A549 (cell line): ENCODE measurements at regions not wholly inside any gene's neighbourhood (a gene's known extent, or its start where the extent isn't known, plus 50 kb on each side); places are given as distances from the start of the nearest gene placed in this dataset.

Experiments used
- ATAC-seq, 2 experiments: fragments of 200-7000 bp in 1 of 2; fragments of >200 bp in 1 of 2; cut with Nextera tagmentation in 1 of 2; cut with Tn5 transposase in 1 of 2; 3 replicates each; pipeline versions ENCODE4 v1.8.0 to v1.9.1; 2018 to 2020; ENCODE audit warnings: mild to moderate bottlenecking in 1 of 2, moderate library complexity in 1 of 2
- CTCF ChIA-PET: fragments of 300-600 bp; sonication (Branson Sonifier 250); formaldehyde crosslinking; extraction: SDS; loops from one replicate; lab custom pipeline; 2021; ENCODE audit warnings: antibody characterized with exemption, inconsistent platforms; lab: Yijun Ruan, JAX
- POLR2A ChIA-PET: fragments of 350-600 bp; formaldehyde crosslinking; extraction: SDS; loops from one replicate; lab custom pipeline; 2021; ENCODE audit warnings: antibody characterized with exemption, inconsistent platforms; lab: Yijun Ruan, JAX
- DNase-seq, 2 experiments: peaks; one replicate each; pipeline versions ENCODE4 v3.0.0 to v3.0.0-alpha.2; 2011 to 2016; ENCODE audit warnings: low read depth in 1 of 2, low spot score in 1 of 2
- FAIRE-seq: peaks from 2 replicates; lab custom pipeline; 2011; peaks lifted over from hg19 to GRCh38; lab: Jason Lieb, UNC
- H3K27ac ChIP-seq, 2 experiments: fragments of >200 bp; sonication (Bioruptor Twin); formaldehyde crosslinking; 3 replicates each; pipeline ENCODE4 v1.5.1; 2016 to 2017
- H3K4me1 ChIP-seq: fragments of >200 bp; sonication (Bioruptor Twin); formaldehyde crosslinking; 3 replicates; pipeline ENCODE4 v1.6.1; 2016
- H3K4me2 ChIP-seq: fragments of >200 bp; sonication (Bioruptor Twin); formaldehyde crosslinking; 3 replicates; pipeline ENCODE4 v1.6.1; 2016
- H3K4me3 ChIP-seq: fragments of >200 bp; sonication (Bioruptor Twin); formaldehyde crosslinking; 3 replicates; pipeline ENCODE4 v1.5.1; 2016
- H3K9me3 ChIP-seq: fragments of >200 bp; sonication (Bioruptor Twin); formaldehyde crosslinking; 3 replicates; pipeline ENCODE4 v1.6.1; 2016
- BHLHE40 ChIP-seq: IDR thresholded peaks from 2 replicates; pipeline ENCODE4 v1.6.1; 2012; ENCODE audit warnings: low read depth, low read length, inconsistent platforms
- CHD2 ChIP-seq: fragments of 150-350 bp; IDR thresholded peaks from 2 replicates; pipeline ENCODE4 v1.6.1; 2014; ENCODE audit warnings: low read length; ENCODE audit not compliant: partially characterized antibody
- EHF ChIP-seq: fragments of 250-450 bp; sonication (Bioruptor Pico); IDR thresholded peaks from 2 replicates; pipeline ENCODE4 v1.5.0; 2020; ENCODE audit warnings: mild to moderate bottlenecking
- ELK1 ChIP-seq: fragments of 150-350 bp; IDR thresholded peaks from 2 replicates; pipeline ENCODE4 v1.6.1; 2014; ENCODE audit warnings: low read depth, mild to moderate bottlenecking, low read length
- FOSL2 ChIP-seq, 2 experiments: fragments of 450-650 bp in 1 of 2; fragments of >200 bp in 1 of 2; sonication (Bioruptor Twin) in 1 of 2; formaldehyde crosslinking; IDR thresholded peaks; 2 replicates each; pipeline versions ENCODE4 v1.5.0 to v1.6.1; 2016 to 2020; ENCODE audit warnings: mild to moderate bottlenecking in 1 of 2, moderate library complexity in 1 of 2
- FOXS1 ChIP-seq: fragments of 250-450 bp; sonication (Bioruptor Pico); IDR thresholded peaks from 2 replicates; pipeline ENCODE4 v1.5.0; 2020; ENCODE audit warnings: mild to moderate bottlenecking, moderate library complexity
- HOXB13 ChIP-seq: fragments of 250-450 bp; sonication (Bioruptor Pico); IDR thresholded peaks from 2 replicates; pipeline ENCODE4 v1.5.0; 2020; ENCODE audit warnings: low read depth, mild to moderate bottlenecking, moderate library complexity
- JUN ChIP-seq, 2 experiments: fragments of >200 bp; sonication (Bioruptor Twin); formaldehyde crosslinking; IDR thresholded peaks; 2 replicates in 1 of 2; 3 replicates in 1 of 2; pipeline ENCODE4 v1.6.1; 2016 to 2017
- KDM1A ChIP-seq: fragments of 200-600 bp; sonication (generic); IDR thresholded peaks from 2 replicates; pipeline ENCODE4 v1.6.1; 2016; ENCODE audit warnings: low read depth, mild to moderate bottlenecking
- KDM5A ChIP-seq: fragments of 200-600 bp; sonication (generic); IDR thresholded peaks from 2 replicates; pipeline ENCODE4 v1.6.1; 2016; ENCODE audit warnings: antibody characterized with exemption, mild to moderate bottlenecking
- MAFK ChIP-seq: fragments of 450-650 bp; IDR thresholded peaks from 2 replicates; pipeline ENCODE4 v1.6.1; 2014; ENCODE audit not compliant: partially characterized antibody
- MYC ChIP-seq: IDR thresholded peaks from 2 replicates; pipeline ENCODE4 v1.6.1; 2012; ENCODE audit warnings: mild to moderate bottlenecking, inconsistent platforms, low read length, improper control_type of control experiment, borderline replicate concordance
- NPAS2 ChIP-seq: fragments of 250-450 bp; sonication (Bioruptor Pico); IDR thresholded peaks from 2 replicates; pipeline ENCODE4 v1.8.0; 2022; ENCODE audit warnings: mild to moderate bottlenecking, moderate library complexity, borderline replicate concordance
- PBX3 ChIP-seq: IDR thresholded peaks from 2 replicates; pipeline ENCODE4 v1.6.1; 2012
- PHF8 ChIP-seq: fragments of 200-600 bp; sonication (generic); IDR thresholded peaks from 2 replicates; pipeline ENCODE4 v1.6.1; 2016; ENCODE audit warnings: low read depth, mild to moderate bottlenecking, antibody characterized with exemption, moderate library complexity, borderline replicate concordance
- RCOR1 ChIP-seq: fragments of 150-350 bp; IDR thresholded peaks from 2 replicates; pipeline ENCODE4 v1.6.1; 2014; ENCODE audit warnings: antibody characterized with exemption, low read length, low read depth
- RNF2 ChIP-seq: fragments of 200-600 bp; sonication (generic); IDR thresholded peaks from 2 replicates; pipeline ENCODE4 v1.6.1; 2016; ENCODE audit warnings: low read depth, mild to moderate bottlenecking, antibody characterized with exemption, moderate library complexity, borderline replicate concordance
- SREBF2 ChIP-seq: fragments of 450-650 bp; IDR thresholded peaks from 2 replicates; pipeline ENCODE4 v1.6.1; 2014; ENCODE audit warnings: mild to moderate bottlenecking, moderate library complexity
- TFCP2L1 ChIP-seq: fragments of 250-450 bp; sonication (Bioruptor Pico); IDR thresholded peaks from 2 replicates; pipeline ENCODE4 v1.5.0; 2021; ENCODE audit warnings: mild to moderate bottlenecking
- ZFP36 ChIP-seq: fragments of 450-650 bp; IDR thresholded peaks from 2 replicates; pipeline ENCODE4 v1.6.1; 2014; ENCODE audit warnings: borderline replicate concordance; ENCODE audit not compliant: partially characterized antibody
- ZSCAN20 ChIP-seq: fragments of 250-450 bp; sonication (Bioruptor Pico); IDR thresholded peaks from 2 replicates; pipeline ENCODE4 v1.8.0; 2022; ENCODE audit warnings: mild to moderate bottlenecking, moderate library complexity
- WGBS: methylation state at CpG from one replicate; pipeline ENCODE4 v1.1.6; 2017; ENCODE audit errors: missing lambda C conversion rate; 5-methylcytosine and 5-hydroxymethylcytosine counted together
- TF ChIP-seq, protein P1 (sequence below): fragments of >200 bp; sonication (Bioruptor Twin); formaldehyde crosslinking; IDR thresholded peaks from 3 replicates; pipeline ENCODE4 v1.5.1; 2016
- TF ChIP-seq, protein P2 (sequence below): fragments of 200-600 bp; sonication (generic); IDR thresholded peaks from 2 replicates; pipeline ENCODE4 v1.6.1; 2016; ENCODE audit warnings: antibody characterized with exemption, mild to moderate bottlenecking, moderate library complexity

GRCh38 chr1:38612951-38613350 is 246.6 kb downstream of the RRAGC start:
- Histone ChIP-seq H3K9me3 (no peaks in the 10 kb centered on the region), H3K27ac (no peak overlapping the region), H3K4me2 (no peak overlapping the region), H3K4me1 (no peaks in the 10 kb centered on the region), H3K4me3 (no peak overlapping the region)
- ATAC-seq (no peak), DNase-seq (no peak), FAIRE-seq (no peak)
- 55% methylated on average over 4 of the region's 6 CpGs for WGBS
- POLR2A ChIA-PET, result no interaction called here
- CTCF ChIA-PET, result no interaction called here
- TF ChIP-seq RNF2 (no peak), ZFP36 (no peak), FOXS1 (no peak)

DNA sequence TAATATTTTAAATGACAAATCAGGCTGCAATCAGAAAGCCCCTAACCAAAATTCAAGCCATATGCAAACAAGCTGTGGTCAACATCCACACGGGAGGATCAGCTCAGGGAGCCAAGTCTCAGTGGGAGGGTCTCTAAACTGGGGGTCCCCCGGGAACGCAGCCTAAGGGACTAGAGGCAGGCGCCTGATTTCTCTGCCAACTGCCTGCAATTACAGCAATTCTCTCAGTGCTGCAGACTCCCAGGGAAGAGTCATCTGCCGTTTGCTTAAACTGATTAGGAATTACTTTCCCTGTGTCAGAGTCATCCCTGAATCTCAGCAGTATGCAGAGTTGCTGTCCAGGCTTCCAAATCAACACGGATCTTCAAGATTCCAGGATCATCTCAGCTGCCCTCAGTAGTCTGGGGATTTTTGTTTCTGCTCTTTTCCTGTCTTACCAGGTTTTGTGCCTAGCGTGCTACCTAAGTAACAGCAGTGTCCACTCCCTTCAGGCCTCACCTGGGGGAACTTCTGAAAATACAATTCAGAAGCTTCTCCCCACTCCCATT is 247.8 kb downstream of the RRAGC start:
- H3K4me3 ChIP-seq, result no peak overlapping the region
- H3K4me1 ChIP-seq, result no peaks in the 10 kb centered on the region
- DNase-seq (no peak), ATAC-seq (no peak), FAIRE-seq (no peak)
- no peak overlapping the region for H3K27ac ChIP-seq
- no peaks in the 10 kb centered on the region for H3K9me3 ChIP-seq
- WGBS, result 21% methylated on average over 6 of the region's 7 CpGs
- ChIA-PET POLR2A (no interaction called here), CTCF (interaction anchor here (0.9 kb wide), 1 partner anchor 13 kb away, joined by 3 read pairs; no protein-coding TSS in a partner anchor)
- TF ChIP-seq JUN (IDR thresholded peaks at IDR 0.05), result no peak
- no peak for TF ChIP-seq MAFK
- no peak for TF ChIP-seq BHLHE40
- TF ChIP-seq RCOR1, result no peak
- no peak for TF ChIP-seq EHF
- no peak for TF ChIP-seq SREBF2
- no peak overlapping the region for H3K4me2 ChIP-seq

DNA sequence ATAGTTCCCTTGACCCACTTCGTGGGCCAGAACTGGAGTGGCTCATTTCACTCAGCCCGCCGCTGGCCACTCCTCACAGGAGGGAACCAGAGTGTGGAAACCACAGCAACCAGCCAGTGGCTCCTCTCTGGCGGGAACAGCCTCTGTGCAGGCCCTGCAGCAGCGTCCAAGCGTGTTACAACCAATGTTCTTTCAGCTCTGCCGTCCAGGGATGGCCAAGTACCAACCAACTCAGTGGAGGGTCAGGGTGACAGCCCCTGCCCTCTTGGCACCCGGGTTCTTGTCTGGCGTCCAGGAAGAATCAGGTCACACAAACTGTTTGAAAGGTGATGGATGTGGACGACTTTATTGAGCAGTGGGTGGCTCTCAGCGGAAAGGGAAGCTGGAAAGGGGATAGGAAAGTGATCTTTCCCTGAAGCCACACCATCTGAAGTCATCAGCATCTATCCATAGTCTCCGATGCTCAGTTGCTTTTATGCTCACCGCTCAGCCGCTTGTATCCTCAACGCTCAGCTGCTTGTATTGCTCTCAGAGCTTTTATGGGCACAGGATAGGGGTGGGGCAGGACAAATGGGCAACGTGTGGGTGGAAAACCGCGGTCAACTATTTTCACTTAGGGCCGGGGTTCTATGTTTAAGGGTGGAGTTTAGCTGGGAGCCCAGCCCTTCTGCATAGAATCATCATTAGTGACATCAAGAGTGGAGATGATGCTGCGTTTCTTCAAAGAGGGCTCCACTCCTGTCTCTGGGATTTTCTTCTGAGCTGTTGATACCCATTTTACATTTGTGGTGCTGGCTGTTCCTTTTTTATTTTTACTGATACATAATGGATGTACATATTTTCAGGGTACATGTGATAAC is 250.2 kb downstream of the RRAGC start:
- ATAC-seq, result no peak
- no peak for FAIRE-seq
- Histone ChIP-seq H3K9me3 (no peaks in the 10 kb centered on the region), H3K27ac (no peak overlapping the region), H3K4me3 (no peak overlapping the region), H3K4me1 (no peaks in the 10 kb centered on the region), H3K4me2 (no peak overlapping the region)
- 29% methylated on average over 16 of the region's 20 CpGs for WGBS
- CTCF ChIA-PET, result interaction anchor here (0.7 to 1.3 kb wide), 3 partner anchors 14 to 217 kb away, joined by 3 to 4 read pairs (median 3); no protein-coding TSS in a partner anchor
- no peak for DNase-seq
- POLR2A ChIA-PET, result no interaction called here
- TF ChIP-seq TFCP2L1 (CRISPR knock-in tag) (no peak), KDM1A (no peak), FOSL2 (IDR thresholded peaks at IDR 0.05) (no peak), FOSL2 (CRISPR knock-in tag; IDR thresholded peaks at IDR 0.05) (no peak), HOXB13 (CRISPR knock-in tag) (no peak), NPAS2 (CRISPR knock-in tag) (no peak), PHF8 (no peak), MYC (no peak), PBX3 (no peak), ZSCAN20 (CRISPR knock-in tag) (no peak), CHD2 (no peak), KDM5A (no peak), ELK1 (no peak)
- TF ChIP-seq, protein P1, sequence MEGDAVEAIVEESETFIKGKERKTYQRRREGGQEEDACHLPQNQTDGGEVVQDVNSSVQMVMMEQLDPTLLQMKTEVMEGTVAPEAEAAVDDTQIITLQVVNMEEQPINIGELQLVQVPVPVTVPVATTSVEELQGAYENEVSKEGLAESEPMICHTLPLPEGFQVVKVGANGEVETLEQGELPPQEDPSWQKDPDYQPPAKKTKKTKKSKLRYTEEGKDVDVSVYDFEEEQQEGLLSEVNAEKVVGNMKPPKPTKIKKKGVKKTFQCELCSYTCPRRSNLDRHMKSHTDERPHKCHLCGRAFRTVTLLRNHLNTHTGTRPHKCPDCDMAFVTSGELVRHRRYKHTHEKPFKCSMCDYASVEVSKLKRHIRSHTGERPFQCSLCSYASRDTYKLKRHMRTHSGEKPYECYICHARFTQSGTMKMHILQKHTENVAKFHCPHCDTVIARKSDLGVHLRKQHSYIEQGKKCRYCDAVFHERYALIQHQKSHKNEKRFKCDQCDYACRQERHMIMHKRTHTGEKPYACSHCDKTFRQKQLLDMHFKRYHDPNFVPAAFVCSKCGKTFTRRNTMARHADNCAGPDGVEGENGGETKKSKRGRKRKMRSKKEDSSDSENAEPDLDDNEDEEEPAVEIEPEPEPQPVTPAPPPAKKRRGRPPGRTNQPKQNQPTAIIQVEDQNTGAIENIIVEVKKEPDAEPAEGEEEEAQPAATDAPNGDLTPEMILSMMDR, result no peak
- TF ChIP-seq, protein P2, sequence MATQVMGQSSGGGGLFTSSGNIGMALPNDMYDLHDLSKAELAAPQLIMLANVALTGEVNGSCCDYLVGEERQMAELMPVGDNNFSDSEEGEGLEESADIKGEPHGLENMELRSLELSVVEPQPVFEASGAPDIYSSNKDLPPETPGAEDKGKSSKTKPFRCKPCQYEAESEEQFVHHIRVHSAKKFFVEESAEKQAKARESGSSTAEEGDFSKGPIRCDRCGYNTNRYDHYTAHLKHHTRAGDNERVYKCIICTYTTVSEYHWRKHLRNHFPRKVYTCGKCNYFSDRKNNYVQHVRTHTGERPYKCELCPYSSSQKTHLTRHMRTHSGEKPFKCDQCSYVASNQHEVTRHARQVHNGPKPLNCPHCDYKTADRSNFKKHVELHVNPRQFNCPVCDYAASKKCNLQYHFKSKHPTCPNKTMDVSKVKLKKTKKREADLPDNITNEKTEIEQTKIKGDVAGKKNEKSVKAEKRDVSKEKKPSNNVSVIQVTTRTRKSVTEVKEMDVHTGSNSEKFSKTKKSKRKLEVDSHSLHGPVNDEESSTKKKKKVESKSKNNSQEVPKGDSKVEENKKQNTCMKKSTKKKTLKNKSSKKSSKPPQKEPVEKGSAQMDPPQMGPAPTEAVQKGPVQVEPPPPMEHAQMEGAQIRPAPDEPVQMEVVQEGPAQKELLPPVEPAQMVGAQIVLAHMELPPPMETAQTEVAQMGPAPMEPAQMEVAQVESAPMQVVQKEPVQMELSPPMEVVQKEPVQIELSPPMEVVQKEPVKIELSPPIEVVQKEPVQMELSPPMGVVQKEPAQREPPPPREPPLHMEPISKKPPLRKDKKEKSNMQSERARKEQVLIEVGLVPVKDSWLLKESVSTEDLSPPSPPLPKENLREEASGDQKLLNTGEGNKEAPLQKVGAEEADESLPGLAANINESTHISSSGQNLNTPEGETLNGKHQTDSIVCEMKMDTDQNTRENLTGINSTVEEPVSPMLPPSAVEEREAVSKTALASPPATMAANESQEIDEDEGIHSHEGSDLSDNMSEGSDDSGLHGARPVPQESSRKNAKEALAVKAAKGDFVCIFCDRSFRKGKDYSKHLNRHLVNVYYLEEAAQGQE, result no peak
